ENCODE measurements at regions not wholly inside any gene's neighbourhood (a gene's known extent, or its start where the extent isn't known, plus 50 kb on each side); places are given as distances from the start of the nearest gene placed in this dataset.

GRCh38 chr2:104405623-104406022, 448.3 kb upstream of the POU3F3 start:
- no peak for TF ChIP-seq JUN (IDR thresholded peaks at IDR 0.05)
- TF ChIP-seq CTCF (IDR thresholded peaks at IDR 0.05): no peak
- TF ChIP-seq REST (IDR thresholded peaks at IDR 0.05): no peak
- no peak for TF ChIP-seq SMC3 (IDR thresholded peaks at IDR 0.05)
- TF ChIP-seq POLR2A (IDR thresholded peaks at IDR 0.05; ENCODE audit: low read length): no peak
- TF ChIP-seq JUNB (IDR thresholded peaks at IDR 0.05): no peak
- TF ChIP-seq CBX8 (IDR thresholded peaks at IDR 0.05): no peak
- no peak for TF ChIP-seq POLR2AphosphoS2 (conservative IDR thresholded peaks at IDR 0.05; ENCODE audit: low read length)
- TF ChIP-seq NR3C1 (IDR thresholded peaks at IDR 0.05): no peak
- TF ChIP-seq CHD2 (IDR thresholded peaks at IDR 0.05; ENCODE audit: low read length, partially characterized antibody): no peak
- no peak for TF ChIP-seq MYC (IDR thresholded peaks at IDR 0.05; ENCODE audit: borderline replicate concordance, low read length)
- TF ChIP-seq EP300 (IDR thresholded peaks at IDR 0.05): no peak
- TF ChIP-seq NPAS2 (CRISPR knock-in tag; IDR thresholded peaks at IDR 0.05; ENCODE audit: borderline replicate concordance): no peak
- no peak for TF ChIP-seq HDAC2 (IDR thresholded peaks at IDR 0.05)
